ENCODE measurements at regions not wholly inside any gene's neighbourhood (a gene's known extent, or its start where the extent isn't known, plus 50 kb on each side); places are given as distances from the start of the nearest gene placed in this dataset.

- Histone ChIP-seq H3K27me3 (ENCODE audit: insufficient read depth, low read length, poor library complexity) (no peaks in the 10 kb centered on the region), H3K4me1 (ENCODE audit: control insufficient read depth, low read depth, low read length) (no peaks in the 10 kb centered on the region), H3K4ac (ENCODE audit: low read depth, low read length) (no peak overlapping the region), H2BK15ac (replicated peaks; ENCODE audit: low read depth) (no peak overlapping the region), H2BK120ac (ENCODE audit: low read depth, low read length) (no peak overlapping the region), H2BK5ac (ENCODE audit: low read length) (no peak overlapping the region), H3K23ac (ENCODE audit: low read length) (no peak overlapping the region), H3K36me3 (ENCODE audit: control insufficient read depth, insufficient read depth, low read length) (no peaks in the 10 kb centered on the region), H3K9ac (ENCODE audit: low read length) (no peak overlapping the region), H3K79me2 (ENCODE audit: control insufficient read depth, insufficient read depth, low read length) (no peaks in the 10 kb centered on the region), H3K79me1 (ENCODE audit: low read length) (no peaks in the 10 kb centered on the region), H3K4me3 (ENCODE audit: low read length) (no peak overlapping the region), H3K56ac (ENCODE audit: low read length) (no peak overlapping the region), H2AK5ac (ENCODE audit: low read length) (no peak overlapping the region), H4K5ac (ENCODE audit: low read length) (no peak overlapping the region), H3K18ac (ENCODE audit: low read length) (no peak overlapping the region), H3K27ac (ENCODE audit: low read depth, low read length) (no peak overlapping the region), H4K8ac (ENCODE audit: low read depth, low read length) (no peak overlapping the region), H3K4me2 (ENCODE audit: low read length) (no peak overlapping the region)
- no CpG with 5 or more reads among the region's 1 CpG for WGBS (ENCODE audit: extremely low coverage, insufficient coverage, low lambda C conversion rate)
- DNase-seq: no peak
These were observed 796.2 kb upstream of the EPHA7 start for GRCh38 chr6:94215552-94215951.

GRCh38 chr6:94213226-94213625 lies 793.9 kb upstream of the EPHA7 start:
- Histone ChIP-seq H2BK15ac (replicated peaks; ENCODE audit: low read depth) (no peak overlapping the region), H2BK120ac (ENCODE audit: low read depth, low read length) (no peak overlapping the region), H3K4ac (ENCODE audit: low read depth, low read length) (no peak overlapping the region), H3K27ac (ENCODE audit: low read depth, low read length) (no peak overlapping the region), H3K4me2 (ENCODE audit: low read length) (no peak overlapping the region), H4K8ac (ENCODE audit: low read depth, low read length) (no peak overlapping the region), H3K4me3 (ENCODE audit: low read length) (no peak overlapping the region), H3K23ac (ENCODE audit: low read length) (no peak overlapping the region), H3K36me3 (ENCODE audit: control insufficient read depth, insufficient read depth, low read length) (no peaks in the 10 kb centered on the region), H2BK5ac (ENCODE audit: low read length) (no peak overlapping the region), H2AK5ac (ENCODE audit: low read length) (no peak overlapping the region), H4K5ac (ENCODE audit: low read length) (no peak overlapping the region), H3K79me1 (ENCODE audit: low read length) (no peaks in the 10 kb centered on the region), H3K18ac (ENCODE audit: low read length) (no peak overlapping the region), H3K9ac (ENCODE audit: low read length) (no peak overlapping the region), H3K56ac (ENCODE audit: low read length) (no peak overlapping the region), H3K27me3 (ENCODE audit: insufficient read depth, low read length, poor library complexity) (no peaks in the 10 kb centered on the region), H3K4me1 (ENCODE audit: control insufficient read depth, low read depth, low read length) (no peaks in the 10 kb centered on the region), H3K79me2 (ENCODE audit: control insufficient read depth, insufficient read depth, low read length) (no peaks in the 10 kb centered on the region)
- DNase-seq: no peak
- no CpG with 5 or more reads among the region's 2 CpGs for WGBS (ENCODE audit: extremely low coverage, insufficient coverage, low lambda C conversion rate)

GRCh38 chr6:94196891-94197290 lies 777.5 kb upstream of the EPHA7 start:
- H3K9ac ChIP-seq (ENCODE audit: low read length): no peak overlapping the region
- H3K79me2 ChIP-seq (ENCODE audit: control insufficient read depth, insufficient read depth, low read length): no peaks in the 10 kb centered on the region
- H2BK120ac ChIP-seq (ENCODE audit: low read depth, low read length): no peak overlapping the region
- H3K18ac ChIP-seq (ENCODE audit: low read length): no peak overlapping the region
- DNase-seq: no peak
- no peak overlapping the region for H2BK15ac ChIP-seq (replicated peaks; ENCODE audit: low read depth)
- no peaks in the 10 kb centered on the region for H3K4me1 ChIP-seq (ENCODE audit: control insufficient read depth, low read depth, low read length)
- H4K8ac ChIP-seq (ENCODE audit: low read depth, low read length): no peak overlapping the region
- H3K4me3 ChIP-seq (ENCODE audit: low read length): no peak overlapping the region
- H3K4ac ChIP-seq (ENCODE audit: low read depth, low read length): no peak overlapping the region
- H4K5ac ChIP-seq (ENCODE audit: low read length): no peak overlapping the region
- no peaks in the 10 kb centered on the region for H3K36me3 ChIP-seq (ENCODE audit: control insufficient read depth, insufficient read depth, low read length)
- WGBS (ENCODE audit: extremely low coverage, insufficient coverage, low lambda C conversion rate): no CpG with 5 or more reads among the region's 5 CpGs
- H3K4me2 ChIP-seq (ENCODE audit: low read length): no peak overlapping the region
- no peaks in the 10 kb centered on the region for H3K79me1 ChIP-seq (ENCODE audit: low read length)
- H3K27me3 ChIP-seq (ENCODE audit: insufficient read depth, low read length, poor library complexity): no peaks in the 10 kb centered on the region
- no peak overlapping the region for H3K56ac ChIP-seq (ENCODE audit: low read length)
- H3K23ac ChIP-seq (ENCODE audit: low read length): no peak overlapping the region
- no peak overlapping the region for H2AK5ac ChIP-seq (ENCODE audit: low read length)
- no peak overlapping the region for H3K27ac ChIP-seq (ENCODE audit: low read depth, low read length)
- H2BK5ac ChIP-seq (ENCODE audit: low read length): no peak overlapping the region

GRCh38 chr6:94190030-94190429 lies 770.7 kb upstream of the EPHA7 start:
- no peak overlapping the region for H3K4me3 ChIP-seq (ENCODE audit: low read length)
- H2BK5ac ChIP-seq (ENCODE audit: low read length): no peak overlapping the region
- no peaks in the 10 kb centered on the region for H3K79me1 ChIP-seq (ENCODE audit: low read length)
- H3K9ac ChIP-seq (ENCODE audit: low read length): no peak overlapping the region
- no peaks in the 10 kb centered on the region for H3K79me2 ChIP-seq (ENCODE audit: control insufficient read depth, insufficient read depth, low read length)
- no peak overlapping the region for H3K56ac ChIP-seq (ENCODE audit: low read length)
- no peak overlapping the region for H2BK120ac ChIP-seq (ENCODE audit: low read depth, low read length)
- H2BK15ac ChIP-seq (replicated peaks; ENCODE audit: low read depth): no peak overlapping the region
- no peak overlapping the region for H4K8ac ChIP-seq (ENCODE audit: low read depth, low read length)
- H3K27me3 ChIP-seq (ENCODE audit: insufficient read depth, low read length, poor library complexity): no peaks in the 10 kb centered on the region
- no peak overlapping the region for H3K27ac ChIP-seq (ENCODE audit: low read depth, low read length)
- H3K23ac ChIP-seq (ENCODE audit: low read length): no peak overlapping the region
- H3K4ac ChIP-seq (ENCODE audit: low read depth, low read length): no peak overlapping the region
- no peak overlapping the region for H3K4me2 ChIP-seq (ENCODE audit: low read length)
- WGBS (ENCODE audit: extremely low coverage, insufficient coverage, low lambda C conversion rate): no CpG with 5 or more reads among the region's 2 CpGs
- no peak overlapping the region for H3K18ac ChIP-seq (ENCODE audit: low read length)
- no peak overlapping the region for H4K5ac ChIP-seq (ENCODE audit: low read length)
- no peaks in the 10 kb centered on the region for H3K4me1 ChIP-seq (ENCODE audit: control insufficient read depth, low read depth, low read length)
- H2AK5ac ChIP-seq (ENCODE audit: low read length): no peak overlapping the region
- DNase-seq: no peak
- no peaks in the 10 kb centered on the region for H3K36me3 ChIP-seq (ENCODE audit: control insufficient read depth, insufficient read depth, low read length)

GRCh38 chr6:94184666-94185464 lies 765.5 kb upstream of the EPHA7 start:
- H3K4me3 ChIP-seq (ENCODE audit: low read length): no peak overlapping the region

GRCh38 chr6:94177429-94177828 lies 758.1 kb upstream of the EPHA7 start:
- Histone ChIP-seq H4K8ac (ENCODE audit: low read depth, low read length) (no peak overlapping the region), H3K23ac (ENCODE audit: low read length) (no peak overlapping the region), H3K4me3 (ENCODE audit: low read length) (no peak overlapping the region), H3K18ac (ENCODE audit: low read length) (peak overlapping the region; percentile 90), H2BK5ac (ENCODE audit: low read length) (no peak overlapping the region), H3K27ac (ENCODE audit: low read depth, low read length) (no peak overlapping the region), H2BK120ac (ENCODE audit: low read depth, low read length) (no peak overlapping the region), H3K36me3 (ENCODE audit: control insufficient read depth, insufficient read depth, low read length) (no peaks in the 10 kb centered on the region), H3K4me1 (ENCODE audit: control insufficient read depth, low read depth, low read length) (no peaks in the 10 kb centered on the region), H3K9ac (ENCODE audit: low read length) (no peak overlapping the region), H3K56ac (ENCODE audit: low read length) (no peak overlapping the region), H3K79me2 (ENCODE audit: control insufficient read depth, insufficient read depth, low read length) (no peaks in the 10 kb centered on the region), H3K4ac (ENCODE audit: low read depth, low read length) (no peak overlapping the region), H2BK15ac (replicated peaks; ENCODE audit: low read depth) (no peak overlapping the region), H3K27me3 (ENCODE audit: insufficient read depth, low read length, poor library complexity) (no peaks in the 10 kb centered on the region), H2AK5ac (ENCODE audit: low read length) (no peak overlapping the region), H3K4me2 (ENCODE audit: low read length) (no peak overlapping the region), H3K79me1 (ENCODE audit: low read length) (no peaks in the 10 kb centered on the region), H4K5ac (ENCODE audit: low read length) (no peak overlapping the region)
- WGBS (ENCODE audit: extremely low coverage, insufficient coverage, low lambda C conversion rate): no CpG with 5 or more reads among the region's 2 CpGs
- peak; percentile 85 for DNase-seq

More at GRCh38 chr6:94184666-94185464, 765.5 kb upstream of the EPHA7 start:
- no peaks in the 10 kb centered on the region for H3K27me3 ChIP-seq (ENCODE audit: insufficient read depth, low read length, poor library complexity)
- H2AK5ac ChIP-seq (ENCODE audit: low read length): no peak overlapping the region
- H3K4me2 ChIP-seq (ENCODE audit: low read length): no peak overlapping the region
- H3K9ac ChIP-seq (ENCODE audit: low read length): no peak overlapping the region
- H3K23ac ChIP-seq (ENCODE audit: low read length): no peak overlapping the region
- H2BK120ac ChIP-seq (ENCODE audit: low read depth, low read length): no peak overlapping the region
- H4K8ac ChIP-seq (ENCODE audit: low read depth, low read length): no peak overlapping the region
- H4K5ac ChIP-seq (ENCODE audit: low read length): no peak overlapping the region
- DNase-seq: no peak
- H3K79me1 ChIP-seq (ENCODE audit: low read length): no peaks in the 10 kb centered on the region
- H3K36me3 ChIP-seq (ENCODE audit: control insufficient read depth, insufficient read depth, low read length): no peaks in the 10 kb centered on the region
- no peak overlapping the region for H3K56ac ChIP-seq (ENCODE audit: low read length)
- no peak overlapping the region for H3K18ac ChIP-seq (ENCODE audit: low read length)
- no peaks in the 10 kb centered on the region for H3K79me2 ChIP-seq (ENCODE audit: control insufficient read depth, insufficient read depth, low read length)
- no peaks in the 10 kb centered on the region for H3K4me1 ChIP-seq (ENCODE audit: control insufficient read depth, low read depth, low read length)
- H3K4ac ChIP-seq (ENCODE audit: low read depth, low read length): no peak overlapping the region
- no peak overlapping the region for H2BK15ac ChIP-seq (replicated peaks; ENCODE audit: low read depth)
- H3K27ac ChIP-seq (ENCODE audit: low read depth, low read length): no peak overlapping the region
- no CpG with 5 or more reads among the region's 2 CpGs for WGBS (ENCODE audit: extremely low coverage, insufficient coverage, low lambda C conversion rate)
- H2BK5ac ChIP-seq (ENCODE audit: low read length): no peak overlapping the region
